ENCODE measurements at regions not wholly inside any gene's neighbourhood (a gene's known extent, or its start where the extent isn't known, plus 50 kb on each side); places are given as distances from the start of the nearest gene placed in this dataset.

DNA sequence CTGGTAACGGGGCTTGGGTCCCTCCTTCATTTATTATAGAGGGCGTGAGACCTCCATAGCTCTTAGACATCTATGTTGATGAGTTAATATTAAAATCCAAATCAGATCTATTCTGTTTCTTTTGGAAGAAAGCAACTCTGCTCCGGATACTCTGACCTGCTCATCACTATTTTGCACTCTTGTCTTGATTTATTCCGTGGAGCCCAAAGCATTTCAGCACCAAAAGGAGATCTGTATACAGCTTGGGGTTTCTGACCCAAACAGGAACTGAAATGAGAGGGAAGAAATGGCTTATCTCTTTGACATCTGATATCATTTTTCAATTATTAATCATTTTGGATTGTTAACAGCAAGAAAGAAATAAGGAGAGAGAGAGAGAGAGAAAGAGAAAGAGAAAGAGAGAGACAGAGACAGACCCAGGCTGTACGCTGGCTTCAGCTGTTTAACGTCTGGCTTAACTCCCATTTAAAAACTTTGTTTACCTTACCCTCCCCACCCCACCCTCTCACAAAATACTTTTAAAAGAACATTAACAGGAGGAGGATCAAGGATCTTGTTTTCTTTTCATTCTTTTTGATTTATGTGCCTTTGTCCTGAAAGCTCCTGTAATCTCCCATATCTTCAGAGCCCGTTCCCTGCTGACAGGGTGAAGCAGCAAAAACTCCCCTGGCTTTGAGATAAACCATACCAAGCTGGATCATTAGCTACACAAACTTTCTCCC, 231.4 kb upstream of the TUT7 start:
- TF ChIP-seq, protein P1, sequence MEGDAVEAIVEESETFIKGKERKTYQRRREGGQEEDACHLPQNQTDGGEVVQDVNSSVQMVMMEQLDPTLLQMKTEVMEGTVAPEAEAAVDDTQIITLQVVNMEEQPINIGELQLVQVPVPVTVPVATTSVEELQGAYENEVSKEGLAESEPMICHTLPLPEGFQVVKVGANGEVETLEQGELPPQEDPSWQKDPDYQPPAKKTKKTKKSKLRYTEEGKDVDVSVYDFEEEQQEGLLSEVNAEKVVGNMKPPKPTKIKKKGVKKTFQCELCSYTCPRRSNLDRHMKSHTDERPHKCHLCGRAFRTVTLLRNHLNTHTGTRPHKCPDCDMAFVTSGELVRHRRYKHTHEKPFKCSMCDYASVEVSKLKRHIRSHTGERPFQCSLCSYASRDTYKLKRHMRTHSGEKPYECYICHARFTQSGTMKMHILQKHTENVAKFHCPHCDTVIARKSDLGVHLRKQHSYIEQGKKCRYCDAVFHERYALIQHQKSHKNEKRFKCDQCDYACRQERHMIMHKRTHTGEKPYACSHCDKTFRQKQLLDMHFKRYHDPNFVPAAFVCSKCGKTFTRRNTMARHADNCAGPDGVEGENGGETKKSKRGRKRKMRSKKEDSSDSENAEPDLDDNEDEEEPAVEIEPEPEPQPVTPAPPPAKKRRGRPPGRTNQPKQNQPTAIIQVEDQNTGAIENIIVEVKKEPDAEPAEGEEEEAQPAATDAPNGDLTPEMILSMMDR (IDR thresholded peaks at IDR 0.05; ENCODE audit: extremely low read depth, missing control alignments) = no peak

GRCh38 chr9:86580688-86581087, 226.5 kb upstream of the TUT7 start:
- TF ChIP-seq, protein P1 (IDR thresholded peaks at IDR 0.05; ENCODE audit: extremely low read depth, missing control alignments) = no peak

More for the DNA sequence above, 231.4 kb upstream of the TUT7 start:
- DNase-seq (ENCODE audit: low spot score) = no peak

GRCh38 chr9:86578722-86579121, 224.5 kb upstream of the TUT7 start:
- no peak for DNase-seq (ENCODE audit: low spot score)
- TF ChIP-seq, protein P1 (IDR thresholded peaks at IDR 0.05; ENCODE audit: extremely low read depth, missing control alignments) = no peak

More at GRCh38 chr9:86580688-86581087, 226.5 kb upstream of the TUT7 start:
- no peak for DNase-seq (ENCODE audit: low spot score)

- TF ChIP-seq, protein P1 (IDR thresholded peaks at IDR 0.05; ENCODE audit: extremely low read depth, missing control alignments) = no peak
- no peak for DNase-seq (ENCODE audit: low spot score)
Observed at GRCh38 chr9:86577420-86578333, 223.5 kb upstream of the TUT7 start.

GRCh38 chr9:86575825-86576525, 221.8 kb upstream of the TUT7 start:
- TF ChIP-seq, protein P1 (IDR thresholded peaks at IDR 0.05; ENCODE audit: extremely low read depth, missing control alignments) = no peak

GRCh38 chr9:86575137-86575536, 220.9 kb upstream of the TUT7 start:
- no peak for DNase-seq (ENCODE audit: low spot score)
- TF ChIP-seq, protein P1 (IDR thresholded peaks at IDR 0.05; ENCODE audit: extremely low read depth, missing control alignments) = no peak

More at GRCh38 chr9:86575825-86576525, 221.8 kb upstream of the TUT7 start:
- DNase-seq (ENCODE audit: low spot score) = no peak

All from GM20000 (cell line).